NT2/D1 (cell line): ENCODE measurements at regions not wholly inside any gene's neighbourhood (a gene's known extent, or its start where the extent isn't known, plus 50 kb on each side); places are given as distances from the start of the nearest gene placed in this dataset.

Experiments used
- DNase-seq: peaks from one replicate; pipeline ENCODE4 v3.0.0-alpha.2; 2011; ENCODE audit warnings: low read depth, low spot score
- H3K27me3 ChIP-seq: 2 replicates; pipeline ENCODE4 v1.6.0; 2011; ENCODE audit warnings: mild to moderate bottlenecking; ENCODE audit not compliant: insufficient read length, insufficient read depth
- H3K36me3 ChIP-seq: 2 replicates; pipeline ENCODE4 v1.6.1; 2011; ENCODE audit warnings: mild to moderate bottlenecking, low read length, mixed read lengths; ENCODE audit not compliant: insufficient read depth, insufficient read length
- H3K4me1 ChIP-seq: 2 replicates; pipeline ENCODE4 v1.5.1; 2011; ENCODE audit not compliant: insufficient read depth, insufficient read length
- H3K4me3 ChIP-seq: 2 replicates; pipeline ENCODE4 v1.5.1; 2011; ENCODE audit warnings: low read depth; ENCODE audit not compliant: insufficient read length
- H3K9ac ChIP-seq: 2 replicates; pipeline ENCODE4 v1.6.0; 2011; ENCODE audit warnings: low read depth; ENCODE audit not compliant: insufficient read length
- H3K9me3 ChIP-seq: 2 replicates; pipeline ENCODE4 v1.5.1; 2011; ENCODE audit warnings: mild to moderate bottlenecking, low read length; ENCODE audit not compliant: insufficient read depth
- SUZ12 ChIP-seq: IDR thresholded peaks from 2 replicates; pipeline ENCODE4 v1.6.1; 2011; ENCODE audit not compliant: insufficient read length, insufficient read depth; ENCODE audit errors: extremely low read depth
- YY1 ChIP-seq: IDR thresholded peaks from 2 replicates; pipeline ENCODE4 v1.6.1; 2011; ENCODE audit not compliant: insufficient read length, insufficient read depth
- ZNF274 ChIP-seq: IDR thresholded peaks from 2 replicates; pipeline ENCODE4 v1.6.1; 2011; ENCODE audit warnings: mild to moderate bottlenecking, low read depth, low read length

DNA sequence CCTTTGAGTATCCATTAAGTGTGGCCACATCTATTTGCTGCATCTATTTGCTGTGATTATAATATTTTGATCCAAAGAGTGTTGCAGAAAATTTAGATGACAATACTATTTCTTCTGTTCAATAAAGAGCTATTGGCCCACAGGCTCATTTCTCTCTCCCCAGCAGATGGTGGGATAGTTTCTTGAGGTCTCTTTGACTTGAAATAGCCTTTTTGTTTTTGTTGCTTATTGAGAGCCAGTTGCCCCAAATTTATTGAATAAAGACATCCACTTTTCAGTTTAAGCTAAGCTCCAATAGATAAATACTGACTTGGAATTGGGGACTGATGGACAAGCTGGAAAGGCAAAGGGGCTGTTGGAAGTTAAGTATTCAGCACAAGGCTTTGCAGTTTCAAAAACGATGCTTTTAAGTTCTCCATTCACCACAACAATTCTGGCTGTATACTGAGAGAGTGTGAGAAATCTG, 290.1 kb upstream of the MPDZ start:
- Histone ChIP-seq H3K27me3 (peaks cover 22% of the 10 kb centered on the region), H3K9ac (no peak overlapping the region), H3K36me3 (no peaks in the 10 kb centered on the region), H3K4me1 (no peaks in the 10 kb centered on the region), H3K9me3 (no peaks in the 10 kb centered on the region), H3K4me3 (no peak overlapping the region)
- TF ChIP-seq SUZ12 = no peak
- no peak for TF ChIP-seq ZNF274
- no peak for DNase-seq

DNA sequence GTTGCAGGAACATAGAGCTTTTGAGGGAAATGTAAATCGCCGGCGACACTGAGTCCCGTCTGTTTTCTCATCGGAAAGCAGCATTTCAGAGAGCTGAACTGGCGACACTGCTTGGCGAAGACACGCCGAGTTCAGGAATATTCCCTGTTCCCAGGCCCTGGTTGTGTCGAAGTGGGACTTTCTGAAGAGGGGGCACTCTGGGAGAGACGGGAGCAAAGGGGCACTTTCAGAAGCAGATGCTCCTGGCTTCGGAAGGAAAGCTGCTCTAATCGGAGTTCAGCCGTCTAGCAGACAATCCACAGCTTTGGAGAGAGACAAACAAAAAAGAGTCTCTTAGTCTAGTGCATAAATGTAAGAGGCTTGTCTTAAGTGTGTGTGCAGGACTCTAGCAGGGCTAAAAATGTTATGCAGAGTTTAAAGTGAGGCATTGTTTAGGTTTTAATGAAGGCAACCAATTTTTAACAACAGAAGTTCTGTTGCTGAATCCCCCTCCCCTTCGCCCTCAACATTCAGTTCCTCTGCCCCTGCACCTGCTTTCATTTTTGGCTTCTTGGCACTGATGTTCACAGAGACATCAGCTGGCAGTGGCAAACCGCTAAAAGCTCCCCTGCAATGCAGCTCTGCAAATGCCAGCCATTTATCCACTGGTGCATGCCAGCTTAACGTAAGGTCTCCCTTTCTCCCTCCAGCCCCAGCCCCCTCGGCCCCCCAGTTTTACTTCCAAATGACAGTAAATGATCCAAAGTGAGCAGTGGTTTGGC, 289.5 kb upstream of the MPDZ start:
- TF ChIP-seq ZNF274 (no peak), YY1 (no peak), SUZ12 (no peak)
- Histone ChIP-seq H3K4me3 (peak overlapping the region; percentile 51), H3K4me1 (no peaks in the 10 kb centered on the region), H3K36me3 (no peaks in the 10 kb centered on the region), H3K27me3 (peaks cover 22% of the 10 kb centered on the region), H3K9me3 (no peaks in the 10 kb centered on the region), H3K9ac (peak overlapping the region; percentile 54)
- no peak for DNase-seq

DNA sequence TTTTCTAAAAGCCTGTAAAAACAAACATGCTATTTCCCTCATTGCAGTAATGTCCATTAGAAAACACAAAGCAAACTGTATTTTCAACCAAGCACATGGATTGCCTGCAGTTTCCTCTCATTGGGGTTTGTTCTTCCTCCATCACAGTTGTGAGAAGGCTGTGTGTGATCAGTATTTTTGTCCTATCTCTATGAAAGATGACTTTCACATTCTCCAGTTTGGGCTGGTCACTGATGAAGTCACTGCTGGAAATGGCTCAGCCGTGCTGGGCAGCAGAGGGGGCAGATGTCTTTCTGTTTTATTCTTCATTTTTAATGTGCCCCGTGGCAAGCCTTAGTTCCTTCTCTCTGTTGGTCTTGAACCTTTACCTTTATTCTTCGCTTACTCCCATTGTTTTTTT, 288.9 kb upstream of the MPDZ start:
- DNase-seq = no peak
- Histone ChIP-seq H3K36me3 (no peaks in the 10 kb centered on the region), H3K4me3 (peak overlapping the region; percentile 51), H3K9ac (peak overlapping the region; percentile 54), H3K4me1 (no peaks in the 10 kb centered on the region), H3K27me3 (peaks cover 22% of the 10 kb centered on the region), H3K9me3 (no peaks in the 10 kb centered on the region)
- TF ChIP-seq ZNF274 (no peak), SUZ12 (no peak), YY1 (no peak)

DNA sequence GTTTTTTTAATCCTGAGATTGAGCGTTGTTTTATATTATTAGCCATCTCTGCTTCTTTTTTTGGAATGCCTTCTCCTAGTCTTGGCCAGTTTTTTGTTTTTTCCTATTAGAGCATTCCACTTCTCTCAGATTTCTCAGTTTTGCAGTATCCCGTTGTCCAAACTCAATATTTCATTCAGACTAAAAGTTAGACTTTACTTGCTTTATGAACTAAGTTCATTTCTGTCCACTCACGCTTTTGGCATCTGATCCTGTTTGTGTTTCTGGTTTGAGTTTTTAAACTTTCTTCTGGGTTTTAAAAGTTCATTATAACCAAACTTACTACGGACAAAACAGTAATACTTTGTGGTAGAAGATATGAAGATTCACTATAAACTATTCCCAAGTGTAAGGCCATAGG, 288.3 kb upstream of the MPDZ start:
- Histone ChIP-seq H3K4me1 (no peaks in the 10 kb centered on the region), H3K36me3 (no peaks in the 10 kb centered on the region), H3K27me3 (peaks cover 22% of the 10 kb centered on the region), H3K9me3 (no peaks in the 10 kb centered on the region), H3K9ac (no peak overlapping the region), H3K4me3 (no peak overlapping the region)
- no peak for DNase-seq
- TF ChIP-seq YY1 (no peak), ZNF274 (no peak), SUZ12 (no peak)

DNA sequence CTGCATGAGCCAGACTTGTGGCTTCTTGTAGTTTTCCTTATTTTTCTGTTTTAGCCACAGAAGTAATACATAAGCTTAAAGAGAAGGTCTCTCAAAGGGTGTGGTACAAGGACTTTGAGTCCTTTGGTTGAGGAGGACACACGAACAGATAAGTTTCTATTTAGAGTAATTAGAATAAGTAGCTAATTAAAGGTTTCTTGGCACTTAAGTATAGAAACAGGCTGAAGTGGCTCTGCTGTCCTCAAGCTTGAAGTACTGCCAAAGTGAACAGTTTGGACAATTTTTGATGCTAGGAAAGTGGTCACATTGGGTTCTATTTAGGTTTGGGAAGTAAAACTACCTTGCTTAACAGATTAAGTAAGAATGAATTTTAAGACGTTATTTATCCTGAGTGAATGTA, 278.3 kb upstream of the MPDZ start:
- Histone ChIP-seq H3K27me3 (no peaks in the 10 kb centered on the region), H3K9me3 (no peaks in the 10 kb centered on the region), H3K4me3 (no peak overlapping the region), H3K4me1 (no peaks in the 10 kb centered on the region), H3K9ac (no peak overlapping the region), H3K36me3 (no peaks in the 10 kb centered on the region)
- no peak for TF ChIP-seq ZNF274
- TF ChIP-seq SUZ12 = no peak
- no peak for TF ChIP-seq YY1
- DNase-seq = no peak

DNA sequence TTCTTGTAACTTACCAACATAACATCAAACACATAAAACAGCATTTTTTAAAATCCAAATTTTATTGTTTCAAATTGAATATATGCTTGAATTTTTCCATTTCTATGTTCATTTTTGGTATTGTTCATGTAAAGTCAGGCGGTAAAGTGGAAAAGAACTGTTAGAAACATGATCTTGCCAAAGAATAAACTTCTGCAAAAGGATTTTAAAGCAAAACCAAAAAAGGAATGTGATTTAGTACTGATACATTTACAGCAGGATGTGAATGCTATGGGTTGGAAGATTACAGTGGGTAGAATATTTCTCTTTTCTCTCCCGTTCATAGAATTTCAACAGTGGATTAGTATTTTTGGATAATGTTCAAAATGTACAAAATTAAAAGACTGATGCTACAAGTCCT, 277.2 kb upstream of the MPDZ start:
- H3K4me3 ChIP-seq = no peak overlapping the region
- no peak for DNase-seq

DNA sequence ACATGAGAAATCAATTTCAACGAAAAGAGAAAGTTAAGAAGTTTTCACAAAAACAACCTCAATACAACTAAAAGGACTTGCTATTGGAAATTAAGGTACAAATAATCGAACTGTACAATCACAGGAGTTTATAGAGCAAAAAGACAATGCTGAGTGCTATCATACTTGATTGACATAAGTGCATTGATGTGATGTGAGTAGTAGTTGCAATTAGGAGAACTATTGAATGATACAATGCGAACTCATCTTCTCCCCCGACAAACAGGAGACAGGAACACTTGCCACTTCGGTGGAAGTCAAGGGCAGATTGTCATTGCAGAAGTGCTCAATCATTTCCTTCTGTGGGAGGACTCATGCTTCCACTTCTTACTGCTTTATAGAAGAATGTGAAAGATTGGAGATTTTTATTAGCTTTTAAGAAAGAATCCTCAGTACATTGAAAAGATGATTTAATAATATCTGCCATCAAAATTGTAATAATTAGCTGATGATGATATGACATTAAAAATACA, 276.6 kb upstream of the MPDZ start:
- Histone ChIP-seq H3K9me3 (no peaks in the 10 kb centered on the region), H3K36me3 (no peaks in the 10 kb centered on the region), H3K4me3 (no peak overlapping the region), H3K4me1 (no peaks in the 10 kb centered on the region), H3K9ac (no peak overlapping the region), H3K27me3 (no peaks in the 10 kb centered on the region)
- no peak for TF ChIP-seq ZNF274
- no peak for TF ChIP-seq SUZ12
- no peak for TF ChIP-seq YY1
- no peak for DNase-seq

More for the DNA sequence above, 277.2 kb upstream of the MPDZ start:
- H3K9me3 ChIP-seq = no peaks in the 10 kb centered on the region
- H3K9ac ChIP-seq = no peak overlapping the region
- no peaks in the 10 kb centered on the region for H3K36me3 ChIP-seq
- TF ChIP-seq YY1 = no peak
- no peak for TF ChIP-seq ZNF274
- no peak for TF ChIP-seq SUZ12
- H3K27me3 ChIP-seq = no peaks in the 10 kb centered on the region
- H3K4me1 ChIP-seq = no peaks in the 10 kb centered on the region
